ENCODE measurements at regions not wholly inside any gene's neighbourhood (a gene's known extent, or its start where the extent isn't known, plus 50 kb on each side); places are given as distances from the start of the nearest gene placed in this dataset.
"Not testable (repeated sequence)": the region's sequence is repeated elsewhere in the genome, so short reads cannot be mapped to it uniquely, and the experiment has no call there.

- peak; percentile 23 for DNase-seq (ENCODE audit: unreplicated experiment)
- Mint-ChIP-seq H3K4me1 (ENCODE audit: insufficient read depth, unreplicated experiment) (peaks cover 18% of the 10 kb centered on the region), H3K9me3 (ENCODE audit: unreplicated experiment) (no peaks in the 10 kb centered on the region), H3K36me3 (ENCODE audit: insufficient read depth, unreplicated experiment) (no peaks in the 10 kb centered on the region), H3K27me3 (ENCODE audit: insufficient read depth, unreplicated experiment) (peaks cover 54% of the 10 kb centered on the region), H3K4me3 (ENCODE audit: unreplicated experiment) (no peak overlapping the region), H3K27ac (ENCODE audit: low read depth, unreplicated experiment) (no peak overlapping the region)
- no TSS peak for BruUV-seq (replicated peaks)
- intact Hi-C loops (cut with micrococcal nuclease) = loop anchor here (10.0 kb wide), 1 partner anchor 207 kb away; the partner anchor contains the start of gene GNG11
- ChIA-PET CTCF (interaction anchor here (1.1 to 1.9 kb wide), 2 partner anchors 376 to 505 kb away, joined by 3 to 6 read pairs; no protein-coding TSS in a partner anchor), POLR2A (no interaction called here)
- TF ChIP-seq CTCF (IDR thresholded peaks at IDR 0.05; ENCODE audit: unreplicated experiment) = no peak
These were observed 142.8 kb upstream of the CALCR start for GRCh38 chr7:93717217-93717900.

- no peaks in the 10 kb centered on the region for H3K9me3 Mint-ChIP-seq (ENCODE audit: unreplicated experiment)
- H3K4me3 Mint-ChIP-seq (ENCODE audit: unreplicated experiment) = no peak overlapping the region
- H3K27me3 Mint-ChIP-seq (ENCODE audit: insufficient read depth, unreplicated experiment) = peaks cover 74% of the 10 kb centered on the region
- peaks cover 18% of the 10 kb centered on the region for H3K4me1 Mint-ChIP-seq (ENCODE audit: insufficient read depth, unreplicated experiment)
- H3K27ac Mint-ChIP-seq (ENCODE audit: low read depth, unreplicated experiment) = no peak overlapping the region
- peak; percentile 54 for DNase-seq (ENCODE audit: unreplicated experiment)
- peak; percentile 48 for TF ChIP-seq CTCF (IDR thresholded peaks at IDR 0.05; ENCODE audit: unreplicated experiment)
- ChIA-PET POLR2A (no interaction called here), CTCF (interaction anchor here (0.6 to 1.9 kb wide), 9 partner anchors 62 to 720 kb away, joined by 3 to 6 read pairs (median 4); no protein-coding TSS in a partner anchor)
- no TSS peak for BruUV-seq (replicated peaks)
- H3K36me3 Mint-ChIP-seq (ENCODE audit: insufficient read depth, unreplicated experiment) = no peaks in the 10 kb centered on the region
- intact Hi-C loops (cut with micrococcal nuclease) = loop anchor here (1.0 to 10.0 kb wide), 6 partner anchors 83 to 722 kb away; partner anchors contain the start of genes COL1A2 and GNG11
These were observed 140.7 kb upstream of the CALCR start for GRCh38 chr7:93715234-93715633.

GRCh38 chr7:93711926-93712325 is 137.4 kb upstream of the CALCR start:
- H3K9me3 Mint-ChIP-seq (ENCODE audit: unreplicated experiment) = peaks cover 5% of the 10 kb centered on the region

GRCh38 chr7:93708255-93708654 is 133.7 kb upstream of the CALCR start:
- H3K27me3 Mint-ChIP-seq (ENCODE audit: insufficient read depth, unreplicated experiment) = peaks cover 92% of the 10 kb centered on the region
- H3K4me1 Mint-ChIP-seq (ENCODE audit: insufficient read depth, unreplicated experiment); intact Hi-C loops (cut with micrococcal nuclease); DNase-seq (ENCODE audit: unreplicated experiment); H3K27ac Mint-ChIP-seq (ENCODE audit: low read depth, unreplicated experiment); CTCF ChIA-PET; H3K9me3 Mint-ChIP-seq (ENCODE audit: unreplicated experiment); POLR2A ChIA-PET; H3K36me3 Mint-ChIP-seq (ENCODE audit: insufficient read depth, unreplicated experiment); H3K4me3 Mint-ChIP-seq (ENCODE audit: unreplicated experiment); BruUV-seq (replicated peaks): not testable (repeated sequence)

More at GRCh38 chr7:93711926-93712325, 137.4 kb upstream of the CALCR start:
- CTCF ChIA-PET = no interaction called here
- intact Hi-C loops (cut with micrococcal nuclease) = loop anchor here (10.0 kb wide), 1 partner anchor 213 kb away; the partner anchor contains the start of gene GNG11
- Mint-ChIP-seq H3K27me3 (ENCODE audit: insufficient read depth, unreplicated experiment) (peaks cover 91% of the 10 kb centered on the region), H3K4me3 (ENCODE audit: unreplicated experiment) (no peak overlapping the region), H3K27ac (ENCODE audit: low read depth, unreplicated experiment) (no peak overlapping the region), H3K4me1 (ENCODE audit: insufficient read depth, unreplicated experiment) (peaks cover 3% of the 10 kb centered on the region), H3K36me3 (ENCODE audit: insufficient read depth, unreplicated experiment) (no peaks in the 10 kb centered on the region)
- TF ChIP-seq CTCF (IDR thresholded peaks at IDR 0.05; ENCODE audit: unreplicated experiment) = no peak
- POLR2A ChIA-PET = no interaction called here
- no peak for DNase-seq (ENCODE audit: unreplicated experiment)
- no TSS peak for BruUV-seq (replicated peaks)
